Activated CD4-positive, alpha-beta T cell treated with anti-CD3 and anti-CD28 coated beads, Interleukin-2, amount 50 U/mL, for 48 hours (primary cell): ENCODE measurements at regions not wholly inside any gene's neighbourhood (a gene's known extent, or its start where the extent isn't known, plus 50 kb on each side); places are given as distances from the start of the nearest gene placed in this dataset.
"Not testable (repeated sequence)": the region's sequence is repeated elsewhere in the genome, so short reads cannot be mapped to it uniquely, and the experiment has no call there.

Source experiments
- DNase-seq, 2 experiments: peaks; one replicate each; pipeline ENCODE4 v3.0.0-alpha.2; 2020

- DNase-seq = no peak
These were observed 461.2 kb upstream of the TMEFF2 start for GRCh38 chr2:192655916-192656315.

- DNase-seq = no peak
These were observed 451.3 kb upstream of the TMEFF2 start for GRCh38 chr2:192645811-192646598.

DNA sequence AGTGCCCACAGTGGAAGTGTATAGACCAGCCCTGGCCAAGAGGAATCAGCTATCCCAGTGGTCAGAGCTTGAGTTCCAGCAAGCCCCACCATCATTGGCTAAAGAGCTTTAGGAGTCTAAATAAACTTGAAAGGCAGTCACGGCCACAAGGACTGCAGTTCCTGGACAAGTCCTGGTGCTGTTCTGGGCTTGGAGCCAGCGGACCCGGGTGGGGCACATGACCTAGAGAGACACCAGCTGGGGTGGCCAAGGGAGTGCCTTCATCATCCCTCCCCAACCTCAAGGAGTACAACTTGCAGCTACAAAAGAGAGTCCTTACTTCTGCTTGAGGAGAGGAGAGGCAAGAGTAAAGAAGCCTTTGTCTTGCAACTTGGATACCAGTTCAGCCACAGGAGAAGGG lies 439.8 kb upstream of the TMEFF2 start:
- DNase-seq = no peak

GRCh38 chr2:192628017-192628416 lies 433.3 kb upstream of the TMEFF2 start:
- DNase-seq = no peak

- DNase-seq = no peak
These were observed 420.4 kb upstream of the TMEFF2 start for GRCh38 chr2:192615105-192615504.

DNA sequence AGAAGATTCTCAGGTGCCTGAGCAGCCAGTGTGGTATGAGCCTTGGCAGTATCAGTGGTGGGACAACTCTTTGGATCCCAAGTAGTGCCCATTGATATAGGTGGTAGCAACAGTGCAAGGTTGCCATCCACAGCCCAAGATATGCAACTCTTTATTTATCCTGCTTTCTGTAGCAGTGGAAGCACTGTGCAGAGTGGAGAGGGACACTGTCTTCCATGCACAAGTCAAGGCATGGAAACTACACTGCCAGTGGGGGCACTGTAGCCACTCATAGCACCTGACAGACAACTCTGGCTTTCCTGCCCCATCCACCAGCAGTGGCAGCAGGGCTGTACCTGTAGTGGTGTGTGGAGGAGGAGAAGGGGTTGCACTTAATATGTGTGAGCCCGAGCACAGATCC lies 409.6 kb upstream of the TMEFF2 start:
- no peak for DNase-seq

- not testable (repeated sequence) for DNase-seq
These were observed 403.9 kb upstream of the TMEFF2 start for GRCh38 chr2:192598649-192599048.

DNA sequence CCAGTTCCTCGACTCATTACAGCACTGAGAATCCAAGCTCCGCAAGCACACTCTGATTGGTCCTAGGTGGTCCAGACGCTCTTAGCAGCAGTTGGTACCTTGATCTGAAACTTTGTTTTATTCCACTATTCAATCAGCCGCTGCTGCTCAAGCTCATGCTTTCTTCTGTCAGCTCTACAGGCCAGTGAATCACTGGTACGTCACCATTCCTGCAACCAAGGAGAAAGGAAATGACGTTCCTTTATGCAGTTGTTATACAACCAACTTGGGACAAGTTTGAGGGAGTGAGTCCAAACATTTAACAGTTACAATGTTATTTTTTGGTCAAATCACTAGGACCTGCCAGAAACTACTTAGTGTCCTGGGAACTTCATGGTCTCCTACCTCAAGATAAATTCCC lies 398.8 kb upstream of the TMEFF2 start:
- no peak for DNase-seq

GRCh38 chr2:192591617-192592016 lies 396.9 kb upstream of the TMEFF2 start:
- no peak for DNase-seq

DNA sequence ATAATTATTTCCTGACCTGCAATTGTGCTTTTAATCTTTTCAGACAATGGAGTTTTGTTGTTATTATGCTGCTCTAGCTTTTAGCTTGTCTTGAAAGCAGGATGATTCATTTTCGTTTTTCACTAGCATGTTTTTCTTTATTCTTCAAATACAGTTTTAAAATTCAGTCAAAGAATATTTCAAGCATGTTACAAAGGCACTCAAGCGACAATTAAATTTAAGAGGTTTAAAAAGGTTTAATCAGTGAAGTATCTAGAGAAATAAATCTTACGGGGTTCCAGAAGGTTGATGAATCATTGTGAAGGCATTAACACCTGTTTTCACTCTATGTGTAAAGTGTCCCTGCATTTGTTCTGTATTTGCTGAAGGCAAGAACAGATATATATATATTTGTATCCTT lies 390.7 kb upstream of the TMEFF2 start:
- DNase-seq = no peak

GRCh38 chr2:192584976-192585375 lies 390.2 kb upstream of the TMEFF2 start:
- no peak for DNase-seq

GRCh38 chr2:192579965-192580700 lies 385.4 kb upstream of the TMEFF2 start:
- DNase-seq = no peak

DNA sequence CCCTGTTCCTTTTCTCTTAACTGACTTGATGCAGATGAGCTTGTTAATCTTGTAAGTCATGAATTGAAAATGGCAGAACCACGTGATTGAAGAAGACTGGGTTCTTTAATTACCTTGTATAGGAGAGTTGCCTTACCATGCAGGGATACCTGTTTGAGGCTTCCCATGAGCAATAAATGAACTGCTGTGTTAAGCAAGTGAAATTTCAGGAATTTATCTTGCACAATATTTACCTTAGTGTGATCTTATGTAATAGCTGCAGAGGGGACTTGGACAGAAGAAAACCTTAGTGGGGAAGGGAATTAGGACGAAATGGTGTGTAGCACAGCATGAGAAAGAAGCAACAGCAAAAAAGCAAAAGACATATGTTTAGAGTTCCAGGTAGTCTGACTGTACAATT lies 384.0 kb upstream of the TMEFF2 start:
- no peak for DNase-seq

DNA sequence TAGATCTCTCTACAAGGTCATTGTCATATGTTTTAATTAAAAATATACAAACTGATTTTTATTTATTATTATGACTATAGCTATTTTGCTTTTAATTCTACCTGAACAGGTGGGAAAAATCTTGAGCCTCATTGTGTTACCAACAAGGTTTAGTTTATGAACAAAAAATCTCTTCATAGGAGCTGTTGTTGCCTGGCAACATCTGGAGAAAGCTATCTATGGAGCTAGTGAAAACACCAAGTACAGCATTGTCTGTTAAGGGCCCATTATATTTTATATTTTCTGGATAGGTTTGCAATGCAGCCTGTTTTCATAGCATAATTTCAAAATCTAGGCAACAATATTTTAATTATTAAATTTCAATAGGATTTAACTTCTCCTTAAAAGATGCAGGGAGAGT lies 383.0 kb upstream of the TMEFF2 start:
- DNase-seq = no peak

DNA sequence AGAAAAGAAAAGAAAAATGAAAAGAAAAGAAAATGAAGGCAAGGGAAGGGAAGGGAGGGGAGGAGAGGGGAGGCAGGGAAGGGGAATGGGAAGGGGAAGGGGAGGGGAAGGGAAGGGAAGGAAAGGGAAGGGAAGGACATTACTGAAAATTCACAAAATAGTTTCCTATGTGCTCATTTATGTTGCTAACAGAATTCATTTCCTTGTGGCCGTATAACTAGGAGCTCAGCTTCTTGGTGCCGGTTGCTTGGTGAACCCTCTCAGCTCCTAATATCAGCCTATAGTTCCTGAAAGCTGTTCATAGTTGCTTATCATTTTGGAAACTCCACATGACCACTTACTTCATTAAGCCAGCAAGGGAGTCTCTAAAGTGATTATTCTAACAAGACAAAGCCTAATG lies 379.8 kb upstream of the TMEFF2 start:
- DNase-seq = no peak

DNA sequence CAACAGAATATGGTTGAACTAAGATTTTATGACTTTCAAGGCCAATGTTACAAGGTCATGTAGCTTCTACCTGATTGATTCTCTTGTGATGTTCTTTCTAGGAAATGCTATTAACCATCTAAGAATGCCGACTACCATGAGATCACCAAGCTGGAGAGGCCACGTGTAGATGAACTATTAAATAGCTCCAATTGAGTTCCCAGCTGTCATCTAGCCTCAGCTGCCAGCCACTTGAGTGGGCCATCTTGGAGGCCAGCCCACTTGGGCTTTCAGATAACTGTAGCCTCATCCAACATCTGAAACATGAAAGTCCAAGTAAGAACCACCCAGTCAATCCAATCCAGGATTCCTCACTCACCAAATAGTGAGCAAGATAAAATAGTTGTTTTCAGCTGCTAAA lies 376.9 kb upstream of the TMEFF2 start:
- DNase-seq = no peak

- DNase-seq = no peak
These were observed 376.1 kb upstream of the TMEFF2 start for GRCh38 chr2:192570788-192571187.

DNA sequence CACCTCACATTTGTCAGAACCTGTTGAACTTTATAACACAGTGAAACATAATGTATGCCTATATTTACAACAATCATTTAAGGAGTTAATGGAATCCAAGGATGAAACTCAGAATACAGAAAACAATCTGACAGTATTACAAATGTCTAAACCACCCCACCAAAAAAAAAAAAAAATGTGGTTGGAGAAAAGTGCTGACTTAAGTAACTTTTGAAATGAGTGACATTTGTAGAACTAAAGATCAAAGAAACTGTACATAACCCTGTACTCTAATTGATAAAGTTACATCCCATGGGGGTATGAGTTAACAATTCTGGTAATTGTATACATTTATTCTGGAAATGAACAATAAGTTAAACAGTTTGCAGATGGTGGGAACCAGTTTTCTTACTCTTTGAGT lies 372.1 kb upstream of the TMEFF2 start:
- DNase-seq = no peak

DNA sequence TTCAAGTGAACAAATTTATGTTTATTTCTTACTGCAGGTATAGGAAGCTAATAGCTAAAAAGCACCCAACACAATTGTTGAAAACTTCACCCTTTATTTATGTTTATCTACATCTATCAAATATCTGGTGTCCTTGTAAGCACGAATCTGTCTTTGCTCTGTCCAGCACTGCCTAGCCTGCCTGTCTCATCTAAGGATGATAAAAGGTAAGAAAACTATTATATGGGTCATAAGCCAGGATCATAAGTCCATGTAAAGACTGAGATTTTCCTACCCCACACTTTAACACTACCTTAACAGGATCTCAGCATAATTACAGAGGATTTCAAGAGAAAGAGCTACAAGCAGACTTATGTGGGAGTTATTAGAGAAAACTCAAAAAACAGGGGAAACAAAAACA lies 365.6 kb upstream of the TMEFF2 start:
- no peak for DNase-seq

DNA sequence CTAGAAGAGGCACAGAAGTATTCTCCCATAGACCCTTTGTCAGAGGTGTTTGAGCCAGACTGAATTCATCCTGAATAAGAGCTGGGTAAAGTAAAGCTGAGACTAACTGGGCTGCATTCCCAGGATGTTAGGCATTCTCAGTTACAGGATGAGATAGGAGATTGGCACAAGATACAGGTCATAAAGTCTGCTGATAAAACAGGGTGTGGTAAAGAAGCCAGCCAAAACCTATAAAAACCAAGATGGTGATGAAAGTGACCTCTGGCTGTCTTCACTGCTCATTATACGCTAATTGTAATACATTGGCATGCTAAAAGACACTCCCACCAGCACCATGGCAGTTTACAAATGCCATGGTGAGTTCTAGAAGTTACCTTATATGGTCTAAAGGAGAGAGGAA lies 364.9 kb upstream of the TMEFF2 start:
- DNase-seq = no peak

DNA sequence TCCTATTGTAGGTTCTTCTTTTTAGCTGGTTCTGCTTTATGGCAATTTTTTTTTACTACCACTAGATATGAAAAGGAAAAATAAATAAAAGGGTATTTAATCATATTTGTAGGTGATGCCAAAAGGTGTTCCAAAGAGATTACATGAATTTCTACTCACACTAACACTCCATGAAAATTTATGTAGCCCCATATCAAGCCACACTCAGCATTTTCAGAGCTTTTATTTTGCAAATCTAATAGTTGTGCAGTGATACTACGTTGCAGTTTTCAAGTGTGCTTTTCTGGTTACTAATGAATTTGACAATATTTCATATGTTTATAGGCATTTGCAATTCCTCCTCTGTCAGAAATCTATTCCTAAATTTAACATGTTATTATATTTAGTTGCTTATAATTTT lies 363.9 kb upstream of the TMEFF2 start:
- DNase-seq = no peak

- DNase-seq = no peak
These were observed 361.0 kb upstream of the TMEFF2 start for GRCh38 chr2:192555740-192556139.

DNA sequence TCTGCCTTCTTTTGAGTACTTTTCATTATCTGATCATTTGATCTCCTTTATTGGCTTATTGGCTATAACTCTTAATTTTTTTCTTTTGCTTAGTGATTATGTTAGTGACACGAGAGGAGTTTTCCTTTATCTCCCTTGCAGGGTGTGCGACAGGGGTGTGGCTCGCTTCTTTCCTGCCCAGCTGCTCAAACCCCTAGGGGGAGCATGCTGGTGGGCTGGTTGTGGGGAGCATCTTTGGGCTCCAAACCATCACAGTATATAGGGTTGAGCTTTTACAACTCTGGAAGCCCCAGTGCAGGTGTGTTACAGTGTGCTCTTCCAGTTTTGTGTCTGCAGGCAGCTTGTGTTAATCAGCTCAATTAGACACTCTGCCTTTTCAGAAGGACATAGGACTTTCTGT lies 357.0 kb upstream of the TMEFF2 start:
- DNase-seq = no peak

DNA sequence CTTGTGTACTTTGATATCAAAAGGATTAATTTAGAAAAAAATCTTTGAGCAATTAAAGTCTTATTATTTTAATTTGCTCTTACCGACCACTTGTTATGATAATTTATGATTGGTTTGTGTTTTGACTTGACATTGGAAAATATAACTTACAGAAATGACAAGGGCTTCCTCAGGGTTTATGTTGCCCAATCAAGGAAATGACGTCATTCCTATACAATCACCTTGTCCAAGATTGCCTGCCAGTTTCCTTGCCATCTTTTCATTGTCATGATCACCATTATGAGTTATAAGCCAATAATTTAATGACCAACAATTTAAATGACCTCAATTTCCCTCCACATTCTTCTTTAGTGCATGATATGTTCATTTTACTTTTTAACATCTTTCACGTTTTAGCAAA lies 351.8 kb upstream of the TMEFF2 start:
- DNase-seq = no peak
